HG03520 (cell line): ENCODE measurements at regions not wholly inside any gene's neighbourhood (a gene's known extent, or its start where the extent isn't known, plus 50 kb on each side); places are given as distances from the start of the nearest gene placed in this dataset.
"Not testable (repeated sequence)": the region's sequence is repeated elsewhere in the genome, so short reads cannot be mapped to it uniquely, and the experiment has no call there.

Experiments
- ATAC-seq: cut with Tn5 transposase; IDR thresholded peaks from one replicate; pipeline ENCODE4 v1.9.1; 2021; ENCODE audit warnings: mild to moderate bottlenecking, moderate library complexity; ENCODE audit not compliant: unreplicated experiment

- not testable (repeated sequence) for ATAC-seq
Observed at GRCh38 chr7:13728430-13728829, 261.0 kb downstream of the ETV1 start.

GRCh38 chr7:13731643-13732042 is 257.8 kb downstream of the ETV1 start:
- no peak for ATAC-seq

GRCh38 chr7:13737563-13737962 is 251.9 kb downstream of the ETV1 start:
- no peak for ATAC-seq

- ATAC-seq: no peak
Observed at GRCh38 chr7:13742126-13742525, 247.3 kb downstream of the ETV1 start.

GRCh38 chr7:13742811-13743210 is 246.7 kb downstream of the ETV1 start:
- no peak for ATAC-seq

- ATAC-seq: no peak
Observed at GRCh38 chr7:13743226-13743625, 246.2 kb downstream of the ETV1 start.

- ATAC-seq: no peak
Observed at GRCh38 chr7:13745530-13745929, 243.9 kb downstream of the ETV1 start.

- ATAC-seq: no peak
Observed at GRCh38 chr7:13748998-13749397, 240.5 kb downstream of the ETV1 start.

- ATAC-seq: no peak
Observed at GRCh38 chr7:13749636-13750035, 239.8 kb downstream of the ETV1 start.

GRCh38 chr7:13751766-13752165 is 237.7 kb downstream of the ETV1 start:
- ATAC-seq: no peak

GRCh38 chr7:13757841-13758240 is 231.6 kb downstream of the ETV1 start:
- ATAC-seq: no peak

GRCh38 chr7:13765853-13766252 is 223.6 kb downstream of the ETV1 start:
- ATAC-seq: not testable (repeated sequence)

GRCh38 chr7:13770305-13770704 is 219.2 kb downstream of the ETV1 start:
- no peak for ATAC-seq

- no peak for ATAC-seq
Observed at GRCh38 chr7:13774976-13775375, 214.5 kb downstream of the ETV1 start.

GRCh38 chr7:13777242-13777641 is 212.2 kb downstream of the ETV1 start:
- ATAC-seq: no peak

- ATAC-seq: no peak
Observed at GRCh38 chr7:13778967-13779366, 210.5 kb downstream of the ETV1 start.

GRCh38 chr7:13790611-13791010 is 198.9 kb downstream of the ETV1 start:
- no peak for ATAC-seq

GRCh38 chr7:13792208-13792607 is 197.3 kb downstream of the ETV1 start:
- ATAC-seq: no peak

GRCh38 chr7:13793926-13794325 is 195.5 kb downstream of the ETV1 start:
- ATAC-seq: no peak

- ATAC-seq: no peak
Observed at GRCh38 chr7:13794581-13794980, 194.9 kb downstream of the ETV1 start.

GRCh38 chr7:13797545-13797944 is 191.9 kb downstream of the ETV1 start:
- ATAC-seq: no peak

- no peak for ATAC-seq
Observed at GRCh38 chr7:13800694-13801448, 188.6 kb downstream of the ETV1 start.

- ATAC-seq: no peak
Observed at GRCh38 chr7:13801669-13802068, 187.8 kb downstream of the ETV1 start.
